GM18951 (cell line): ENCODE measurements at regions not wholly inside any gene's neighbourhood (a gene's known extent, or its start where the extent isn't known, plus 50 kb on each side); places are given as distances from the start of the nearest gene placed in this dataset.
"Not testable (repeated sequence)": the region's sequence is repeated elsewhere in the genome, so short reads cannot be mapped to it uniquely, and the experiment has no call there.

Experiments used
- POLR2A ChIP-seq: IDR thresholded peaks from 4 replicates; pipeline ENCODE4 v1.6.1; 2011; ENCODE audit warnings: mild to moderate bottlenecking; ENCODE audit not compliant: insufficient read length, insufficient read depth; ENCODE audit errors: extremely low read depth
- in situ Hi-C: fragments of 300-500 bp; cut with MboI; formaldehyde crosslinking; loops from one replicate; pipeline ENCODE4 v1.12.0; 2022; ENCODE audit warnings: low sequenced_read_pairs, mixed read lengths, inconsistent platforms; ENCODE audit not compliant: unreplicated experiment

- no peak for TF ChIP-seq POLR2A
- in situ Hi-C loops = no loop called here
Measured at GRCh38 chr6:99668036-99668705, 61.5 kb downstream of the PRDM13 start.

GRCh38 chr6:99689916-99690685 is 83.5 kb downstream of the PRDM13 start:
- in situ Hi-C loops = no loop called here

DNA sequence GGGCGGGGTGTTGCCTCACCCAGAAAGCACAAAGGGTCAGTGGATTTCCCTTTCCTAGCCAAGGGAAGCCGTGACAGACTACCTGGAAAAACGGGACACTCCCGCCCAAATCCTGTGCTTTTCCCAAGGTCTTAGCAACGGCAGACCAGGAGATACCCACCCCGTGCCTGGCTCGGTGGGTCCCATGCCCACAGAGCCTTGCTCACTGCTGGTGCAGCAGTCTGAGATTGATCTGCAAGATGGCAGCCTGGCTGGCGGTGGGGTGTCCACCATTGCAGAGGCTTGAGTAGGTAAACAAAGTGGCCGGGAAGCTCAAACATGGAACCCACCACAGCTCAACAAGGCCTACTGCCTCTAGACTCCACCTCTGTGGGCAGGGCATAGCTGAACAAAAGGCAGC is 95.7 kb downstream of the PRDM13 start:
- in situ Hi-C loops = not testable (repeated sequence)

More at GRCh38 chr6:99689916-99690685, 83.5 kb downstream of the PRDM13 start:
- no peak for TF ChIP-seq POLR2A

DNA sequence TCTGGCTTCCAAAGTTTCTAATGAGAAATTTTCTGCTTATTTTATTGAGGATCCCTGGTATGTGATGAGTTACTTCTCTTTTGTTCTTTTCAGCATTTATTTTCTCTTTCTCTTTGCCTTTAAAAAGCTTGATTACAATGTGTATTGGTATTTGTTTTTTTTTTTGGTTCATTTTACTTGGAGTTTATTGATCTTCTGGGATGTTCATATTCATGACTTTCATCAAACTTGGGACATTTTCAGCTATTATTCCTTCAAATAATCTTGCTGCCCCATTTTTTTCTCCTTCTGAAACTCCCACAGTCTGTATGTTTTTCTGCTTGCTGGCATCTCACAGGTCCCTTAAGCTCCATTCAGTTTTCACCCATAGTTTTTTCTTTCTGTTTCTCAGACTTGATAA is 102.4 kb downstream of the PRDM13 start:
- in situ Hi-C loops = no loop called here
- TF ChIP-seq POLR2A = no peak

DNA sequence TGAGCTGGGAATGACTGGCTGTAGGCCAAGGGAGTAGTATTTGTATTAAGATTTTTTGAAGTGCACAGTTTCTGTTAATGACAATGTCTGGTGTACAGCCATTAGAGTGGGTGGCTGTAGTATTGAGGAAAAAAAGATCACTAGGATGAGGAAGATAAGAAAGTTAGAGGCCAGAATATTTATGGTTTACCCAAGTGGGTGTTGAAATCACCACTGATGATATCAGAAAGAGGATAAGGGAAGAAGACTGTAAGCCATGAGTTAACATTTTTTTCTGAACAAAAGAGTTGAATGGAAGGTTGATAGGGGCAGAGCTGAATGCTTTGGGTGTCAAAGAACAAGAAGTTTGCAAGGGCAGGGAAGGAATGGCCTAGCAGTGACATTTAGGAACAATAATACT is 104.7 kb downstream of the PRDM13 start:
- no peak for TF ChIP-seq POLR2A
- in situ Hi-C loops = no loop called here

DNA sequence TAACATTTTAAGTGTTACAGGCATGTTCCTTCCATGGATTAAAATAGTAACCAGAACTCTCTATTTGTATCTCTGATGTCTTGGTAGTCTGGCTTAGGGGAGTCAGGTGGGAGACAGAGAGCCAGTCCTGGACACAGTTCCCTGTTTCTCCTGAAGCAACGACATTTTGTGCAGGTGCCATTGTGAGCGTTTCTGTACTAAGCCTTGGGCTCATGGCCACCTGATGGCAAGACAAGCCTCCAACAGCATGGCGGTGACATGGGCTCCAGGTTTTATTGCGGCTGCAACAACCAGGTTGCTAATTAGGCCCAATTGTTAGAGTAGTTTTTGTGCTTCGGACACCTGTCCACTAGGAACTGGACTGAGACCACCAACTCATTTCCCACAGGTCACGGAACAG is 105.3 kb downstream of the PRDM13 start:
- in situ Hi-C loops = no loop called here
- no peak for TF ChIP-seq POLR2A

GRCh38 chr6:99712519-99712918 is 105.9 kb downstream of the PRDM13 start:
- TF ChIP-seq POLR2A = no peak
- in situ Hi-C loops = no loop called here

- in situ Hi-C loops = not testable (repeated sequence)
Measured at GRCh38 chr6:99722043-99722442, 115.4 kb downstream of the PRDM13 start.

DNA sequence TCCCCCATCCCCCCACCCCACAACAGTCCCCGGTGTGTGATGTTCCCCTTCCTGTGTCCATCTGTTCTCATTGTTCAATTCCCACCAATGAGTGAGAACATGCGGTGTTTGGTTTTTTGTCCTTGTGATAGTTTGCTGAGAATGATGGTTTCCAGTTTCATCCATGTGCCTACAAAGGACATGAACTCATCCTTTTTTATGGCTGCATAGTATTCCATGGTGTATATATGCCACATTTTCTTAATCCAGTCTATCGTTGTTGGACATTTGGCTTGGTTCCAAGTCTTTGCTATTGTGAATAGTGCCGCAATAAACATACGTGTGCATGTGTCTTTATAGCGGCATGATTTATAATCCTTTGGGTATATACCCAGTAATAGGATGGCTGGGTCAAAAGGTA is 123.6 kb downstream of the PRDM13 start:
- in situ Hi-C loops = loop anchor here (25.0 kb wide), 1 partner anchor 418 kb away; no protein-coding TSS in a partner anchor

DNA sequence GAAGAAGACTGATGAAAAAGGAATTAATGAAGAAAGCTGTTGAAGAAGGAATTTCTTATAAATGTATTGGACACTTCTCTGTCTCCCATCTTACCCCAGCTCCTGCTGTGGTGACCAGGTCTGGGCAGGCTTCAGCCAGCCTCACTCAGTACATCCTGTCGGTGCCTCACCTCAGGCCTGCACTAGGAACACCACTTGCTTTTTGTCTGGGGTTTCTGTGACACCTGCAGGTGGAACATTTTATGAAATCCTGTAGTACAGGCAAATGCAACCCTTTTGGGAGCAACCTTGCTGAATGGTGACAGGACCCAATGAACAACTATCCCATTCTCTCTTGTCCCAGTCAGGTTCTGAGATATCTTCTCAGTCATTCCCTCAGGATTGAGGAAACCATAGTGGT is 129.7 kb downstream of the PRDM13 start:
- no peak for TF ChIP-seq POLR2A
- in situ Hi-C loops = loop anchor here (5.0 to 25.0 kb wide), 2 partner anchors 274 to 424 kb away; no protein-coding TSS in a partner anchor

GRCh38 chr6:99739526-99739925 is 132.9 kb downstream of the PRDM13 start:
- TF ChIP-seq POLR2A = no peak
- in situ Hi-C loops = loop anchor here (5.0 to 25.0 kb wide), 2 partner anchors 277 to 427 kb away; no protein-coding TSS in a partner anchor

GRCh38 chr6:99741092-99741491 is 134.5 kb downstream of the PRDM13 start:
- no peak for TF ChIP-seq POLR2A
- in situ Hi-C loops = loop anchor here (10.0 to 25.0 kb wide), 2 partner anchors 156 to 429 kb away; no protein-coding TSS in a partner anchor

GRCh38 chr6:99743647-99744046 is 137.0 kb downstream of the PRDM13 start:
- TF ChIP-seq POLR2A = no peak
- in situ Hi-C loops = loop anchor here (10.0 to 25.0 kb wide), 2 partner anchors 159 to 431 kb away; no protein-coding TSS in a partner anchor

DNA sequence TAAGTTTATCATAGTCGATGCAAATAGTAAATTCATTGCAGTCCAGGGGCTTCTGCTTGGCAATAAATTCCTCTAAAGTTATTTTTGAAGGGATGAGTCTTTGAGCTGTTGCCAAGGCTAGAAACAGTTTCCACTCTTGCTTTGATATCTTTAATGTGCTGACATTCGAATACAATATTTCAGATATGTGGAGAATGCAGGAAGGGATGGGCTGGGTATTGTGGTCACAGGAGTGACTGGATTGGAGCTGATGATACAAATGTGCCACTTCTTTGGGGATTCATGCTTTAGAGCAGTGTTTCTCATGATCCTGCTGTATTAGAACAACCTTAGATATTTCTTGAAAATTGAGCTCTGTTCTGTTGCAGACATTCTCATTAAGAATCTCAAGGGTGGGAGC is 139.0 kb downstream of the PRDM13 start:
- TF ChIP-seq POLR2A = no peak
- in situ Hi-C loops = loop anchor here (10.0 to 25.0 kb wide), 2 partner anchors 161 to 433 kb away; no protein-coding TSS in a partner anchor
